Ascending aorta (tissue), 2 donors: ENCODE measurements at regions not wholly inside any gene's neighbourhood (a gene's known extent, or its start where the extent isn't known, plus 50 kb on each side); places are given as distances from the start of the nearest gene placed in this dataset.

Source experiments
- DNase-seq, 2 donors: peaks; one replicate each; pipeline ENCODE4 v3.0.0-alpha.2; 2019; ENCODE audit warnings: low spot score in 2 of 2
- H3K27ac ChIP-seq, 2 donors: fragments of 200-600 bp; sonication (generic); one replicate each; pipeline ENCODE4 v1.5.1; 2016 to 2017; ENCODE audit warnings: mild to moderate bottlenecking in 1 of 2
- H3K27me3 ChIP-seq: fragments of 200-600 bp; sonication (generic); one replicate; pipeline ENCODE4 v1.5.1; 2017
- H3K36me3 ChIP-seq, 2 donors: fragments of 200-600 bp; sonication (generic); one replicate each; pipeline ENCODE4 v1.5.1; 2016
- H3K4me1 ChIP-seq, 2 donors: fragments of 200-600 bp; sonication (generic); one replicate each; pipeline ENCODE4 v1.5.1; 2016 to 2017; ENCODE audit warnings: mild to moderate bottlenecking in 1 of 2
- H3K4me3 ChIP-seq, 2 donors: fragments of 200-600 bp; sonication (generic); one replicate each; pipeline ENCODE4 v1.5.1; 2016 to 2017; ENCODE audit warnings: mild to moderate bottlenecking in 1 of 2
- H3K9me3 ChIP-seq, 2 donors: fragments of 200-600 bp; sonication (generic); one replicate each; pipeline ENCODE4 v1.5.1; 2016
- CTCF ChIP-seq, 3 experiments: fragments of 200-600 bp in 2 of 3; fragments of 450-650 bp in 1 of 3; sonication (generic) in 2 of 3; IDR thresholded peaks; one replicate each; pipeline ENCODE4 v1.5.1; 2016 to 2019; ENCODE audit warnings: antibody characterized with exemption in 3 of 3, mild to moderate bottlenecking in 1 of 3, moderate library complexity in 1 of 3
- intact Hi-C: fragments of 100-400 bp; cut with DNase I; formaldehyde crosslinking; loops from one replicate; pipeline ENCODE4 v1.15.1; 2023

GRCh38 chr16:9499941-9500593 is 408.6 kb downstream of the HAPSTR1 start:
- intact Hi-C loops = no loop called here
- H3K27me3 ChIP-seq = no peaks in the 10 kb centered on the region
- H3K4me3 ChIP-seq = no peak overlapping the region
- H3K4me1 ChIP-seq = no peaks in the 10 kb centered on the region
- no peak for DNase-seq
- no peaks in the 10 kb centered on the region for H3K36me3 ChIP-seq
- H3K27ac ChIP-seq = no peak overlapping the region
- H3K9me3 ChIP-seq = no peaks in the 10 kb centered on the region
- TF ChIP-seq CTCF (IDR thresholded peaks at IDR 0.05) = no peak

- H3K36me3 ChIP-seq = no peaks in the 10 kb centered on the region
- H3K27ac ChIP-seq = no peak overlapping the region
- no peak overlapping the region for H3K4me3 ChIP-seq
- H3K9me3 ChIP-seq = no peaks in the 10 kb centered on the region
- no peaks in the 10 kb centered on the region for H3K4me1 ChIP-seq
- no peak for TF ChIP-seq CTCF (IDR thresholded peaks at IDR 0.05)
- H3K27me3 ChIP-seq = no peaks in the 10 kb centered on the region
- no peak for DNase-seq
- intact Hi-C loops = no loop called here
Measured at GRCh38 chr16:9500872-9501271, 409.4 kb downstream of the HAPSTR1 start.

DNA sequence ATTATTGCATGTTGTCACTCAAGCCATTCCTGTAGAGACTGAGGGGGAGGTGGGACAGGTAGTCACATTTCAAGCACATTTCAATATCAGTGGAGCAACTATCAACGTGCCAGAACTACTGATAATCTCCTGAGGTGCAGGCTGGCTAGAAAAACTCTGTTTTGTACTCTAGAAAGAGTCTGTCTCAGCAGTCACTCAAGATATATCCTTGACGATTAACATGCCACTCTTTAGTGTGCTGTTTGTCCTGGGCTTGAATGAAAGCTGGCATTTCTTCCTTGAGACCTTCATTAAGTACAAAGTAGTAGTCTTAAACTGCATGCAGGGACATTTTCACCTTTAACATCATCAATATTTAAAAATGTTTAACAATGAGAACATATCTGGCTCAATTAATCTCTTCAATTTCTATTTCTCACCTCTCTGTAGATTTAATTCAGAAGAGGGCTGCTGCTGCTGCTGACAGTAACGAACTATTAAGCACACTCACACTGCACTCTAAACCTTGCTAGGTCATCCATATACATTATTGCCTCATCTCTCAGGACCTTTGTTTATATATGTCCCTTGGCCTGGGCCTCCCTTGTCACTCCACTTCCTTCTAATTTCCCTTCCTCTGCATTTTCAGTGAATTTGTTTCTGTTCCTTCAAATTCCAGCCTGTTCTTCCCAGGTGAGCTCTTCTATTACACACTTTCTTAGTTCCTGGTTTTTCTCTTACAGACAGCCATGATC is 412.0 kb downstream of the HAPSTR1 start:
- Histone ChIP-seq H3K4me3 (no peak overlapping the region), H3K36me3 (no peaks in the 10 kb centered on the region), H3K4me1 (no peaks in the 10 kb centered on the region), H3K9me3 (no peaks in the 10 kb centered on the region), H3K27ac (no peak overlapping the region), H3K27me3 (no peaks in the 10 kb centered on the region)
- DNase-seq = no peak
- TF ChIP-seq CTCF (IDR thresholded peaks at IDR 0.05) = no peak
- intact Hi-C loops = no loop called here

DNA sequence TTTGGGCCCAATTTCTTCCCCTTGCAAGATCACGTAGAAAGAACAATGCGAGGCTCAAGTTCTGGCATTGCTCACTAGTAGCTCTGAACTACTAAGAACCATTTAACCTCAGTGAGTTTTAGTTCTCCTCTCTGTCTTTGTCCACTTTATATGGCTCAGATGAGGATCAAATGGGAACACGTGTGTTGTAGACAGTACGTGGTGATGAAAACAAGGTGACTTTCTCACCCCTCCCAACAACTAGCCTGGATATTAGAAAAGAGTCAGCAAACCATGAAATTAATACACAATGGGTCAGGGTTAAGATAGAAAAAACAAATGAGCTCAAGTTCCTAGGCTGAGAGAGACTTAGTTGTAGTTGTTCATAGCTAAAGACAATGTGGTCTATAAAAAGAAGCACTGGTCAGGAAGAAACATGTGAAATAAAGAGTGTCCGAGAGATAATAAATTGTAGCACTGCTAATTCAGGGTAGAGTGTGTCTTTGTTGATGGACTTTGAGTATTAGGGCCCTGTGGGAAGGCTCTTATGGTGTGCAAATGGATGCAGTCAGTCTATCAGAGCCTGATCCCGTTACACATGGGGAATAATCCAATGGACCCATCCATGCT is 417.0 kb downstream of the HAPSTR1 start:
- no peak overlapping the region for H3K4me3 ChIP-seq
- H3K27me3 ChIP-seq = no peaks in the 10 kb centered on the region
- H3K4me1 ChIP-seq = no peaks in the 10 kb centered on the region
- intact Hi-C loops = no loop called here
- no peak for TF ChIP-seq CTCF (IDR thresholded peaks at IDR 0.05)
- no peaks in the 10 kb centered on the region for H3K36me3 ChIP-seq
- no peak overlapping the region for H3K27ac ChIP-seq
- DNase-seq = no peak
- H3K9me3 ChIP-seq = no peaks in the 10 kb centered on the region

DNA sequence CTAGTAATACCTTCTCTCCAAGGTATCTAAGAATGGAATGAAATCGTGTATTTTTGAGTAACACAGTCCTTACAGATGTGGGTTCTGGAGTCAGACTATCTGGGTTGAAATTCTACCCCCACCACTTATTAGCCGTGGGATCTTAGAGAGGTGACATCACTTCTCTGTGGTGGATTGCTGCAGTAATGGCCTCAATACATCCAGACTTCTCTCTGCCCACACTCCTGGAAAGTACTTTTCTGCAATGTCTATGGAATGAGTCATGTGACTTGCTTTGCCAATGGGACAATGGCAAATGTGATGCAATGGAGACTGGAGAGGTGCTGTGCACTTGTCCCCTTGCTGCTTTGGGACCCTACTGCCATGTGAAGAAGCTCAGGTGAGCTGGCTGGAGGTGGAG is 418.2 kb downstream of the HAPSTR1 start:
- intact Hi-C loops = no loop called here
- no peak overlapping the region for H3K4me3 ChIP-seq
- no peak overlapping the region for H3K27ac ChIP-seq
- no peak for TF ChIP-seq CTCF (IDR thresholded peaks at IDR 0.05)
- no peaks in the 10 kb centered on the region for H3K4me1 ChIP-seq
- H3K9me3 ChIP-seq = no peaks in the 10 kb centered on the region
- H3K36me3 ChIP-seq = no peaks in the 10 kb centered on the region
- no peaks in the 10 kb centered on the region for H3K27me3 ChIP-seq
- DNase-seq = no peak
